ENCODE measurements at regions not wholly inside any gene's neighbourhood (a gene's known extent, or its start where the extent isn't known, plus 50 kb on each side); places are given as distances from the start of the nearest gene placed in this dataset.

- FAIRE-seq (no peak), DNase-seq (ENCODE audit: low read depth, low spot score) (no peak)
- no peak overlapping the region for H3K27ac ChIP-seq (ENCODE audit: control insufficient read depth, insufficient read depth, low read length)
- H3K4me1 ChIP-seq (ENCODE audit: control insufficient read depth, extremely low read depth, insufficient read depth, low read length), result no peaks in the 10 kb centered on the region
- H3K9me1 ChIP-seq (ENCODE audit: control insufficient read depth, extremely low read depth, insufficient read depth, low read length), result no peaks in the 10 kb centered on the region
- no peak overlapping the region for H2AFZ ChIP-seq (ENCODE audit: control insufficient read depth, low read length)
- H3K27me3 ChIP-seq (ENCODE audit: control insufficient read depth, extremely low read depth, insufficient read depth, low read length), result no peaks in the 10 kb centered on the region
- no peaks in the 10 kb centered on the region for H4K20me1 ChIP-seq (ENCODE audit: control insufficient read depth, extremely low read depth, insufficient read depth, low read length)
- no peaks in the 10 kb centered on the region for H3K9me3 ChIP-seq (ENCODE audit: control insufficient read depth, low read depth, low read length)
- no peaks in the 10 kb centered on the region for H3K79me2 ChIP-seq (ENCODE audit: control insufficient read depth, insufficient read depth, low read length)
- no peaks in the 10 kb centered on the region for H3K36me3 ChIP-seq (ENCODE audit: control insufficient read depth in 2 of 2, extremely low read depth in 1 of 2, insufficient read depth in 2 of 2, low read length in 2 of 2)
- dilution Hi-C loops (cut with MboI; ENCODE audit: extremely low pct_ligation_motif_present, low sequenced_read_pairs), result no loop called here
- no peak overlapping the region for H3K9ac ChIP-seq (ENCODE audit: control insufficient read depth, extremely low read depth, insufficient read depth, low read length)
- H3K4me3 ChIP-seq (ENCODE audit: control insufficient read depth in 2 of 3, extremely low read depth in 1 of 3, insufficient read depth in 2 of 3, low read depth in 1 of 3, low read length in 3 of 3), result no peak overlapping the region
- TF ChIP-seq EZH2 (IDR thresholded peaks at IDR 0.05; ENCODE audit: low read length), result no peak
- TF ChIP-seq, protein P1, sequence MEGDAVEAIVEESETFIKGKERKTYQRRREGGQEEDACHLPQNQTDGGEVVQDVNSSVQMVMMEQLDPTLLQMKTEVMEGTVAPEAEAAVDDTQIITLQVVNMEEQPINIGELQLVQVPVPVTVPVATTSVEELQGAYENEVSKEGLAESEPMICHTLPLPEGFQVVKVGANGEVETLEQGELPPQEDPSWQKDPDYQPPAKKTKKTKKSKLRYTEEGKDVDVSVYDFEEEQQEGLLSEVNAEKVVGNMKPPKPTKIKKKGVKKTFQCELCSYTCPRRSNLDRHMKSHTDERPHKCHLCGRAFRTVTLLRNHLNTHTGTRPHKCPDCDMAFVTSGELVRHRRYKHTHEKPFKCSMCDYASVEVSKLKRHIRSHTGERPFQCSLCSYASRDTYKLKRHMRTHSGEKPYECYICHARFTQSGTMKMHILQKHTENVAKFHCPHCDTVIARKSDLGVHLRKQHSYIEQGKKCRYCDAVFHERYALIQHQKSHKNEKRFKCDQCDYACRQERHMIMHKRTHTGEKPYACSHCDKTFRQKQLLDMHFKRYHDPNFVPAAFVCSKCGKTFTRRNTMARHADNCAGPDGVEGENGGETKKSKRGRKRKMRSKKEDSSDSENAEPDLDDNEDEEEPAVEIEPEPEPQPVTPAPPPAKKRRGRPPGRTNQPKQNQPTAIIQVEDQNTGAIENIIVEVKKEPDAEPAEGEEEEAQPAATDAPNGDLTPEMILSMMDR (optimal IDR thresholded peaks at IDR 0.05 in 1 of 3, IDR thresholded peaks at IDR 0.05 in 1 of 3, conservative IDR thresholded peaks at IDR 0.05 in 1 of 3; ENCODE audit: extremely low read depth in 1 of 3, insufficient read depth in 2 of 3, low read length in 3 of 3), result no peak
- H3K4me2 ChIP-seq (ENCODE audit: control insufficient read depth, extremely low read depth, insufficient read depth, low read depth, low read length), result no peak overlapping the region
Observed at GRCh38 chr11:122320671-122321070, 204.7 kb upstream of the BLID start.

GRCh38 chr11:122319691-122320620 is 203.9 kb upstream of the BLID start:
- Histone ChIP-seq H3K9me1 (ENCODE audit: control insufficient read depth, extremely low read depth, insufficient read depth, low read length) (no peaks in the 10 kb centered on the region), H3K27ac (ENCODE audit: control insufficient read depth, insufficient read depth, low read length) (no peak overlapping the region), H3K9me3 (ENCODE audit: control insufficient read depth, low read depth, low read length) (no peaks in the 10 kb centered on the region), H2AFZ (ENCODE audit: control insufficient read depth, low read length) (no peak overlapping the region), H3K36me3 (ENCODE audit: control insufficient read depth in 2 of 2, extremely low read depth in 1 of 2, insufficient read depth in 2 of 2, low read length in 2 of 2) (no peaks in the 10 kb centered on the region), H4K20me1 (ENCODE audit: control insufficient read depth, extremely low read depth, insufficient read depth, low read length) (no peaks in the 10 kb centered on the region), H3K4me2 (ENCODE audit: control insufficient read depth, extremely low read depth, insufficient read depth, low read depth, low read length) (no peak overlapping the region), H3K4me3 (ENCODE audit: control insufficient read depth in 2 of 3, extremely low read depth in 1 of 3, insufficient read depth in 2 of 3, low read depth in 1 of 3, low read length in 3 of 3) (no peak overlapping the region), H3K9ac (ENCODE audit: control insufficient read depth, extremely low read depth, insufficient read depth, low read length) (no peak overlapping the region), H3K79me2 (ENCODE audit: control insufficient read depth, insufficient read depth, low read length) (no peaks in the 10 kb centered on the region), H3K4me1 (ENCODE audit: control insufficient read depth, extremely low read depth, insufficient read depth, low read length) (no peaks in the 10 kb centered on the region), H3K27me3 (ENCODE audit: control insufficient read depth, extremely low read depth, insufficient read depth, low read length) (no peaks in the 10 kb centered on the region)
- FAIRE-seq (no peak), DNase-seq (ENCODE audit: low read depth, low spot score) (no peak)
- TF ChIP-seq EZH2 (IDR thresholded peaks at IDR 0.05; ENCODE audit: low read length), result no peak
- TF ChIP-seq, protein P1 (optimal IDR thresholded peaks at IDR 0.05 in 1 of 3, IDR thresholded peaks at IDR 0.05 in 1 of 3, conservative IDR thresholded peaks at IDR 0.05 in 1 of 3; ENCODE audit: extremely low read depth in 1 of 3, insufficient read depth in 2 of 3, low read length in 3 of 3), result no peak
- dilution Hi-C loops (cut with MboI; ENCODE audit: extremely low pct_ligation_motif_present, low sequenced_read_pairs), result no loop called here
